ENCODE measurements at regions not wholly inside any gene's neighbourhood (a gene's known extent, or its start where the extent isn't known, plus 50 kb on each side); places are given as distances from the start of the nearest gene placed in this dataset.
"Not testable (repeated sequence)": the region's sequence is repeated elsewhere in the genome, so short reads cannot be mapped to it uniquely, and the experiment has no call there.

- DNase-seq = no peak
These were observed 804.1 kb upstream of the ANO3 start for GRCh38 chr11:25527841-25528240.

GRCh38 chr11:25529572-25529971 is 802.4 kb upstream of the ANO3 start:
- DNase-seq = no peak

- DNase-seq = no peak
These were observed 796.3 kb upstream of the ANO3 start for GRCh38 chr11:25535467-25536272.

- DNase-seq = no peak
These were observed 795.6 kb upstream of the ANO3 start for GRCh38 chr11:25536289-25536688.

- no peak for DNase-seq
These were observed 794.5 kb upstream of the ANO3 start for GRCh38 chr11:25537393-25537792.

- no peak for DNase-seq
These were observed 784.6 kb upstream of the ANO3 start for GRCh38 chr11:25547292-25547691.

GRCh38 chr11:25562417-25562816 is 769.5 kb upstream of the ANO3 start:
- DNase-seq = no peak

GRCh38 chr11:25565846-25566245 is 766.1 kb upstream of the ANO3 start:
- DNase-seq = no peak

GRCh38 chr11:25566298-25567200 is 765.4 kb upstream of the ANO3 start:
- no peak for DNase-seq

GRCh38 chr11:25576320-25576719 is 755.6 kb upstream of the ANO3 start:
- no peak for DNase-seq

GRCh38 chr11:25579554-25579953 is 752.4 kb upstream of the ANO3 start:
- DNase-seq = not testable (repeated sequence)

- DNase-seq = no peak
These were observed 748.3 kb upstream of the ANO3 start for GRCh38 chr11:25583596-25583995.

- DNase-seq = no peak
These were observed 744.4 kb upstream of the ANO3 start for GRCh38 chr11:25587496-25587895.

GRCh38 chr11:25593221-25593620 is 738.7 kb upstream of the ANO3 start:
- DNase-seq = no peak

- no peak for DNase-seq
These were observed 735.2 kb upstream of the ANO3 start for GRCh38 chr11:25596701-25597100.

- DNase-seq = no peak
These were observed 734.2 kb upstream of the ANO3 start for GRCh38 chr11:25597696-25598095.

GRCh38 chr11:25602149-25602548 is 729.8 kb upstream of the ANO3 start:
- DNase-seq = no peak

- DNase-seq = no peak
These were observed 729.0 kb upstream of the ANO3 start for GRCh38 chr11:25602959-25603358.

- no peak for DNase-seq
These were observed 719.1 kb upstream of the ANO3 start for GRCh38 chr11:25612806-25613205.

- no peak for DNase-seq
These were observed 718.5 kb upstream of the ANO3 start for GRCh38 chr11:25613451-25613850.

GRCh38 chr11:25613865-25614264 is 718.1 kb upstream of the ANO3 start:
- DNase-seq = no peak

- no peak for DNase-seq
These were observed 716.9 kb upstream of the ANO3 start for GRCh38 chr11:25615069-25615468.

- no peak for DNase-seq
These were observed 716.1 kb upstream of the ANO3 start for GRCh38 chr11:25615841-25616240.

GRCh38 chr11:25625094-25625493 is 706.8 kb upstream of the ANO3 start:
- DNase-seq = no peak

Data from islet precursor cell (in vitro differentiated cells).